Endothelial cell of umbilical vein (primary cell): ENCODE measurements at regions not wholly inside any gene's neighbourhood (a gene's known extent, or its start where the extent isn't known, plus 50 kb on each side); places are given as distances from the start of the nearest gene placed in this dataset.

Source experiments
- EZH2 ChIP-seq: IDR thresholded peaks from 2 replicates; pipeline ENCODE4 v1.6.1; 2012; ENCODE audit warnings: borderline replicate concordance, low read depth, mild to moderate bottlenecking, moderate library complexity, low read length, inconsistent platforms; ENCODE audit not compliant: severe bottlenecking
- GATA2 ChIP-seq: IDR thresholded peaks from 2 replicates; pipeline ENCODE4 v1.7.0; 2011; ENCODE audit warnings: low read depth, mild to moderate bottlenecking, moderate library complexity, mixed read lengths, low read length; ENCODE audit not compliant: insufficient read length, insufficient read depth
- POLR2AphosphoS5 ChIP-seq: IDR thresholded peaks from 2 replicates; pipeline ENCODE4 v1.6.1; 2012; ENCODE audit warnings: low read depth, mild to moderate bottlenecking, control low read depth, low read length, moderate library complexity; ENCODE audit not compliant: insufficient read depth
- TF ChIP-seq, protein P1 (sequence below), 2 donors: IDR thresholded peaks; 1 replicate in 1 of 2; 2 replicates in 1 of 2; pipeline ENCODE4 v1.5.1; 2011; ENCODE audit warnings: low read length in 2 of 2, mild to moderate bottlenecking in 2 of 2, moderate library complexity in 2 of 2, control low read depth in 1 of 2, inconsistent platforms in 1 of 2, low read depth in 1 of 2; ENCODE audit not compliant: insufficient read depth in 1 of 2; ENCODE audit errors: extremely low read depth in 1 of 2
- TF ChIP-seq, protein P2 (sequence below): IDR thresholded peaks from 2 replicates; pipeline ENCODE4 v1.6.1; 2011; ENCODE audit not compliant: insufficient read depth, insufficient read length

DNA sequence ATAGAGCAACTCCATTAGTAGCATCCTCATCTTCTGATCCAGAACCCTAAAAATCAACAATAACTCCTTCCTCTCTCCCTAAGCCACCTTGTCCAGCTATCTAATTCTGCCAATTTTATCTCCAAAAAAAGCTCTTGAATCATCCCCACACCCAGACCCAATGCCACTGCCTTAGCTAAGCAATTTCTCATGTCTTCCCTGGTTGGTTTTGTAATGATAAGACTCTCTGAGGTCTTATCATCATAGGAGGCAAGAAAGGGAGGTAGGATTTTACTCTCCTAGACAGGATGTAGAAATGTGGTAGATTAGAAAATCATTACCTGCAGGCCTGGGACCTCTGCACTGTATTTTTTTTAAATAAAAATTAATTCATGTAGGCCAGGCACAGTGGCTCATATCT is 283.5 kb upstream of the NEBL start:
- TF ChIP-seq, protein P1, sequence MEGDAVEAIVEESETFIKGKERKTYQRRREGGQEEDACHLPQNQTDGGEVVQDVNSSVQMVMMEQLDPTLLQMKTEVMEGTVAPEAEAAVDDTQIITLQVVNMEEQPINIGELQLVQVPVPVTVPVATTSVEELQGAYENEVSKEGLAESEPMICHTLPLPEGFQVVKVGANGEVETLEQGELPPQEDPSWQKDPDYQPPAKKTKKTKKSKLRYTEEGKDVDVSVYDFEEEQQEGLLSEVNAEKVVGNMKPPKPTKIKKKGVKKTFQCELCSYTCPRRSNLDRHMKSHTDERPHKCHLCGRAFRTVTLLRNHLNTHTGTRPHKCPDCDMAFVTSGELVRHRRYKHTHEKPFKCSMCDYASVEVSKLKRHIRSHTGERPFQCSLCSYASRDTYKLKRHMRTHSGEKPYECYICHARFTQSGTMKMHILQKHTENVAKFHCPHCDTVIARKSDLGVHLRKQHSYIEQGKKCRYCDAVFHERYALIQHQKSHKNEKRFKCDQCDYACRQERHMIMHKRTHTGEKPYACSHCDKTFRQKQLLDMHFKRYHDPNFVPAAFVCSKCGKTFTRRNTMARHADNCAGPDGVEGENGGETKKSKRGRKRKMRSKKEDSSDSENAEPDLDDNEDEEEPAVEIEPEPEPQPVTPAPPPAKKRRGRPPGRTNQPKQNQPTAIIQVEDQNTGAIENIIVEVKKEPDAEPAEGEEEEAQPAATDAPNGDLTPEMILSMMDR (IDR thresholded peaks at IDR 0.05; ENCODE audit: extremely low read depth in 1 of 2, insufficient read depth in 1 of 2, low read depth in 1 of 2, low read length in 2 of 2) = no peak
- TF ChIP-seq, protein P2, sequence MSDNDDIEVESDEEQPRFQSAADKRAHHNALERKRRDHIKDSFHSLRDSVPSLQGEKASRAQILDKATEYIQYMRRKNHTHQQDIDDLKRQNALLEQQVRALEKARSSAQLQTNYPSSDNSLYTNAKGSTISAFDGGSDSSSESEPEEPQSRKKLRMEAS = no peak
- TF ChIP-seq POLR2AphosphoS5 (no peak), EZH2 (no peak), GATA2 (no peak)
